SK-N-SH treated with all-trans-retinoic acid at 6 μM for 48 hours (cell line): ENCODE measurements at regions not wholly inside any gene's neighbourhood (a gene's known extent, or its start where the extent isn't known, plus 50 kb on each side); places are given as distances from the start of the nearest gene placed in this dataset.

ENCODE experiments used
- BACH2 ChIP-seq: fragments of 250-450 bp; sonication (Bioruptor Pico); IDR thresholded peaks from 2 replicates; pipeline ENCODE4 v1.9.0; 2021; ENCODE audit warnings: mild to moderate bottlenecking, borderline replicate concordance
- CSDC2 ChIP-seq: fragments of 250-450 bp; sonication (Bioruptor Pico); IDR thresholded peaks from 2 replicates; pipeline ENCODE4 v1.5.0; 2020; ENCODE audit warnings: mild to moderate bottlenecking, moderate library complexity
- ISL1 ChIP-seq: fragments of 250-450 bp; sonication (Bioruptor Pico); IDR thresholded peaks from 2 replicates; pipeline ENCODE4 v2.1.2; 2022; ENCODE audit warnings: mild to moderate bottlenecking, moderate library complexity
- PATZ1 ChIP-seq: fragments of 250-450 bp; sonication (Bioruptor Pico); IDR thresholded peaks from 2 replicates; pipeline ENCODE4 v1.8.0; 2020; ENCODE audit warnings: mild to moderate bottlenecking, moderate library complexity, borderline replicate concordance
- POU6F1 ChIP-seq: fragments of 250-450 bp; sonication (Bioruptor Pico); IDR thresholded peaks from 2 replicates; pipeline ENCODE4 v1.8.0; 2021; ENCODE audit warnings: low read depth, mild to moderate bottlenecking, moderate library complexity, borderline replicate concordance
- RARB ChIP-seq: fragments of 250-450 bp; sonication (Bioruptor Pico); IDR thresholded peaks from 2 replicates; pipeline ENCODE4 v1.8.0; 2021; ENCODE audit warnings: mild to moderate bottlenecking, moderate library complexity
- SNAI2 ChIP-seq: fragments of 250-450 bp; sonication (Bioruptor Pico); IDR thresholded peaks from 2 replicates; pipeline ENCODE4 v1.5.0; 2020; ENCODE audit warnings: mild to moderate bottlenecking, moderate library complexity
- TOX ChIP-seq: fragments of 250-450 bp; sonication (Bioruptor Pico); IDR thresholded peaks from 2 replicates; pipeline ENCODE4 v1.8.0; 2021; ENCODE audit warnings: mild to moderate bottlenecking, moderate library complexity, borderline replicate concordance
- ZFP3 ChIP-seq: fragments of 250-450 bp; sonication (Bioruptor Pico); IDR thresholded peaks from 2 replicates; pipeline ENCODE4 v1.5.0; 2020; ENCODE audit warnings: mild to moderate bottlenecking, moderate library complexity
- ZFP30 ChIP-seq: fragments of 450-650 bp; formaldehyde crosslinking; IDR thresholded peaks from 2 replicates; pipeline ENCODE4 v1.5.0; 2022; ENCODE audit warnings: mild to moderate bottlenecking, moderate library complexity
- TF ChIP-seq, protein P1 (sequence below): fragments of 250-450 bp; sonication (Bioruptor Pico); IDR thresholded peaks from 2 replicates; pipeline ENCODE4 v1.5.1; 2020; ENCODE audit warnings: low read depth, mild to moderate bottlenecking, moderate library complexity

DNA sequence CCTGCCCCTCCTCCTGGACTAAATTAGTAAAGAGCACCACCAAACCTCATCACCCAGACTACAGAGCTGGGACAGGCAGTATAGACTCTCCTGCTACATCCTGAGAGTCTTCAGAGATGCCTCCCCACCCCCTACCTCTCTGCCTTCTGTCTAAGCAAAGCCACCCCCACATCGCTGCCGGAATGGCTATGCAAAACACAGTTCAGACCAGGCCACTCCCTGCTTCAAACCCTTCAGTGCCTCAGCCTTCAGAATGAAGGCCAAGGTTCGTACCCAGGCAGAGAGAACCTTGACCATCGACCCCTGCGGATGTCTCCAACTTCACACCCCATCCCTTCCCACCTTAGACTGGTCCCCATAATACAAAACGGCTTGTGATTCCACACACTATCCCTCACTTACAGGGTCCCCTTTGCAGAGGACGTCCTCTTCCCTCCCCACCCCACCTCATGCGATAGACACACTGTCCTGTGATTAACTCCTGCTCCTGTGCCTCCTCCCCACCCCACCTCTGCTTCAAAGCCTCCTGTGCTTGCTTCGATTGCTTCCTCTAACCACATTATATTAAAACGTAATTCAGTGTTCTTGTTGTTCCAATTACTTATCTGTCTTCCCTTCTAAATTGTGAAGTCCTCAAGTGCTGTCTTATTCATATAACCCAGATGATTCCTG, 175.3 kb downstream of the UACA start:
- TF ChIP-seq PATZ1 (CRISPR knock-in tag), result no peak
- TF ChIP-seq RARB, result no peak
- TF ChIP-seq ZFP30, result no peak
- TF ChIP-seq POU6F1, result no peak
- TF ChIP-seq, protein P1, sequence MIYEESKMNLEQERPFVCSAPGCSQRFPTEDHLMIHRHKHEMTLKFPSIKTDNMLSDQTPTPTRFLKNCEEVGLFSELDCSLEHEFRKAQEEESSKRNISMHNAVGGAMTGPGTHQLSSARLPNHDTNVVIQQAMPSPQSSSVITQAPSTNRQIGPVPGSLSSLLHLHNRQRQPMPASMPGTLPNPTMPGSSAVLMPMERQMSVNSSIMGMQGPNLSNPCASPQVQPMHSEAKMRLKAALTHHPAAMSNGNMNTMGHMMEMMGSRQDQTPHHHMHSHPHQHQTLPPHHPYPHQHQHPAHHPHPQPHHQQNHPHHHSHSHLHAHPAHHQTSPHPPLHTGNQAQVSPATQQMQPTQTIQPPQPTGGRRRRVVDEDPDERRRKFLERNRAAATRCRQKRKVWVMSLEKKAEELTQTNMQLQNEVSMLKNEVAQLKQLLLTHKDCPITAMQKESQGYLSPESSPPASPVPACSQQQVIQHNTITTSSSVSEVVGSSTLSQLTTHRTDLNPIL, result no peak
- no peak for TF ChIP-seq ISL1 (CRISPR knock-in tag)
- TF ChIP-seq BACH2 (CRISPR knock-in tag), result no peak
- no peak for TF ChIP-seq SNAI2
- no peak for TF ChIP-seq TOX (CRISPR knock-in tag)
- TF ChIP-seq ZFP3 (CRISPR knock-in tag), result no peak
- no peak for TF ChIP-seq CSDC2
